GM12878 (cell line): ENCODE measurements at regions not wholly inside any gene's neighbourhood (a gene's known extent, or its start where the extent isn't known, plus 50 kb on each side); places are given as distances from the start of the nearest gene placed in this dataset.
A peak's percentile ranks its signal among the peaks of the same experiment; 100 is the strongest.

Source experiments
- BACH1 ChIP-seq: fragments of 450-650 bp; IDR thresholded peaks from 2 replicates; pipeline ENCODE4 v1.6.1; 2017; ENCODE audit warnings: mild to moderate bottlenecking, borderline replicate concordance
- BCL11A ChIP-seq: IDR thresholded peaks from 2 replicates; pipeline ENCODE4 v1.6.1; 2011; ENCODE audit warnings: low read depth, low read length
- CHD1 ChIP-seq: IDR thresholded peaks from 2 replicates; pipeline ENCODE4 v1.6.1; 2012; ENCODE audit warnings: low read depth, low read length, improper control_type of control experiment
- EZH2 ChIP-seq: IDR thresholded peaks from 2 replicates; pipeline ENCODE4 v1.6.1; 2012; ENCODE audit warnings: low read depth, mild to moderate bottlenecking, control low read depth, inconsistent platforms, low read length, borderline replicate concordance; ENCODE audit not compliant: control insufficient read depth
- HCFC1 ChIP-seq: fragments of 150-350 bp; IDR thresholded peaks from 2 replicates; pipeline ENCODE4 v1.6.1; 2014; ENCODE audit warnings: low read length
- IKZF1 ChIP-seq: fragments of 450-650 bp; conservative IDR thresholded peaks from 2 replicates; pipeline ENCODE4 v1.6.1; 2017; ENCODE audit warnings: antibody characterized with exemption, mild to moderate bottlenecking
- IKZF2 ChIP-seq, 2 experiments: fragments of 450-650 bp; IDR thresholded peaks; 2 replicates each; pipeline ENCODE4 v1.6.1; 2017; ENCODE audit warnings: mild to moderate bottlenecking in 2 of 2, moderate library complexity in 2 of 2
- MTA2 ChIP-seq: fragments of 450-650 bp; IDR thresholded peaks from 2 replicates; pipeline ENCODE4 v1.6.1; 2016; ENCODE audit warnings: low read depth, mild to moderate bottlenecking, moderate library complexity
- NFIC ChIP-seq: IDR thresholded peaks from 2 replicates; pipeline ENCODE4 v1.6.1; 2012; ENCODE audit warnings: low read depth, mild to moderate bottlenecking, inconsistent platforms, low read length, moderate library complexity
- POLR2A ChIP-seq: IDR thresholded peaks from 2 replicates; pipeline ENCODE4 v1.6.1; 2011; ENCODE audit warnings: low read depth, mild to moderate bottlenecking, low read length
- RAD21 ChIP-seq: IDR thresholded peaks from 2 replicates; pipeline ENCODE4 v1.6.1; 2011; ENCODE audit warnings: mild to moderate bottlenecking, low read depth, low read length, moderate library complexity; ENCODE audit not compliant: insufficient read depth
- RAD51 ChIP-seq: fragments of 450-650 bp; IDR thresholded peaks from 2 replicates; pipeline ENCODE4 v1.6.1; 2016; ENCODE audit warnings: moderate library complexity, mild to moderate bottlenecking, inconsistent platforms
- RCOR1 ChIP-seq: conservative IDR thresholded peaks from 2 replicates; pipeline ENCODE4 v1.6.1; 2012; ENCODE audit warnings: low read depth, low read length, improper control_type of control experiment
- SMAD5 ChIP-seq: IDR thresholded peaks from 2 replicates; pipeline ENCODE4 v1.6.1; 2016; ENCODE audit warnings: antibody characterized with exemption, low read depth
- TAF1 ChIP-seq: IDR thresholded peaks from 2 replicates; pipeline ENCODE4 v1.6.1; 2011; ENCODE audit warnings: mild to moderate bottlenecking, low read depth, low read length, borderline replicate concordance
- TBL1XR1 ChIP-seq: IDR thresholded peaks from 2 replicates; pipeline ENCODE4 v1.6.1; 2012; ENCODE audit warnings: low read depth, low read length, improper control_type of control experiment
- TCF12 ChIP-seq: IDR thresholded peaks from 2 replicates; pipeline ENCODE4 v1.6.1; 2011; ENCODE audit warnings: low read depth, mild to moderate bottlenecking, low read length
- ZNF274 ChIP-seq: IDR thresholded peaks from one replicate; pipeline ENCODE4 v1.8.0; 2011; ENCODE audit not compliant: insufficient read length, insufficient read depth
- TF ChIP-seq, protein P1 (sequence below): fragments of 450-650 bp; formaldehyde crosslinking; IDR thresholded peaks from 2 replicates; pipeline ENCODE4 v1.4.0; 2020; ENCODE audit warnings: mild to moderate bottlenecking, moderate library complexity
- TF ChIP-seq, protein P2 (sequence below): fragments of 450-650 bp; IDR thresholded peaks from 2 replicates; pipeline ENCODE4 v1.6.1; 2017; ENCODE audit warnings: mild to moderate bottlenecking
- TF ChIP-seq, protein P3 (sequence below): IDR thresholded peaks from 2 replicates; pipeline ENCODE4 v1.6.1; 2012; ENCODE audit warnings: mild to moderate bottlenecking, low read depth, low read length

DNA sequence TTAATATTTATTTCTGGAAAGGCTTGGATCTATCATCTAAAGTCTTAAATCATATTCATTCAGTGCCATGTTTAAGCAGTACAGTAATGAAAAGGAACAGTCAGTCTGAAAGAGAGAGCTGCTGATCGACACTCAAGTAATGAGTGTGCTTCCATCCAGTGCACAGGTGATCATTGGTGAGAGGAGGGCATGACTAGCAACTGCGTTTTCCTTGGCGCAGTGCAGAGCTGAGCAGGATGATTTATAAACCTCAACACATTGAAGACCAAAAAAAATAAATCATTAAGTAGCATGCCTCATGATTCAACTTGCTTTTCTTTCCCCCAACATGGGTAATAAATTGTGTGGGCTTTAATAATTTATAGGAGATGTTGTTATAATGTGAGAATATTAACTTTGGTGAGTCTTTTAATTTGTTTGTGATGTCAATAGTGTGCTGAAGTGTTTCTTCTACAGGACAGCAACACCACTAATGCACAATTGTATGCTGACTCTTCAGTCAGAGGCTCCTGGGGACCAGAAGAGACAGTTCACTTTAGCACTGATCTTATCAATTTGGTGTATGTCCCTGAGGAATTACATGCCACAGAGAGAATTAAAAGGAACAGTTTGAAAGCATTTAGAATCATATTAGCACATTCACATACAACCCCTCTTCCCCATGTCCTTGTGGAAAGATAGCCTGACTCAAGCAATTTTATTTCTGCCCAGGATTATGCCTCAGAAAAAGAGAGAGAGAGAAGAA, 199.7 kb upstream of the ADGRL2 start (continued):
- TF ChIP-seq, protein P1, sequence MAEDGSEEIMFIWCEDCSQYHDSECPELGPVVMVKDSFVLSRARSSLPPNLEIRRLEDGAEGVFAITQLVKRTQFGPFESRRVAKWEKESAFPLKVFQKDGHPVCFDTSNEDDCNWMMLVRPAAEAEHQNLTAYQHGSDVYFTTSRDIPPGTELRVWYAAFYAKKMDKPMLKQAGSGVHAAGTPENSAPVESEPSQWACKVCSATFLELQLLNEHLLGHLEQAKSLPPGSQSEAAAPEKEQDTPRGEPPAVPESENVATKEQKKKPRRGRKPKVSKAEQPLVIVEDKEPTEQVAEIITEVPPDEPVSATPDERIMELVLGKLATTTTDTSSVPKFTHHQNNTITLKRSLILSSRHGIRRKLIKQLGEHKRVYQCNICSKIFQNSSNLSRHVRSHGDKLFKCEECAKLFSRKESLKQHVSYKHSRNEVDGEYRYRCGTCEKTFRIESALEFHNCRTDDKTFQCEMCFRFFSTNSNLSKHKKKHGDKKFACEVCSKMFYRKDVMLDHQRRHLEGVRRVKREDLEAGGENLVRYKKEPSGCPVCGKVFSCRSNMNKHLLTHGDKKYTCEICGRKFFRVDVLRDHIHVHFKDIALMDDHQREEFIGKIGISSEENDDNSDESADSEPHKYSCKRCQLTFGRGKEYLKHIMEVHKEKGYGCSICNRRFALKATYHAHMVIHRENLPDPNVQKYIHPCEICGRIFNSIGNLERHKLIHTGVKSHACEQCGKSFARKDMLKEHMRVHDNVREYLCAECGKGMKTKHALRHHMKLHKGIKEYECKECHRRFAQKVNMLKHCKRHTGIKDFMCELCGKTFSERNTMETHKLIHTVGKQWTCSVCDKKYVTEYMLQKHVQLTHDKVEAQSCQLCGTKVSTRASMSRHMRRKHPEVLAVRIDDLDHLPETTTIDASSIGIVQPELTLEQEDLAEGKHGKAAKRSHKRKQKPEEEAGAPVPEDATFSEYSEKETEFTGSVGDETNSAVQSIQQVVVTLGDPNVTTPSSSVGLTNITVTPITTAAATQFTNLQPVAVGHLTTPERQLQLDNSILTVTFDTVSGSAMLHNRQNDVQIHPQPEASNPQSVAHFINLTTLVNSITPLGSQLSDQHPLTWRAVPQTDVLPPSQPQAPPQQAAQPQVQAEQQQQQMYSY (CRISPR knock-in tag), result no peak
- TF ChIP-seq, protein P2, sequence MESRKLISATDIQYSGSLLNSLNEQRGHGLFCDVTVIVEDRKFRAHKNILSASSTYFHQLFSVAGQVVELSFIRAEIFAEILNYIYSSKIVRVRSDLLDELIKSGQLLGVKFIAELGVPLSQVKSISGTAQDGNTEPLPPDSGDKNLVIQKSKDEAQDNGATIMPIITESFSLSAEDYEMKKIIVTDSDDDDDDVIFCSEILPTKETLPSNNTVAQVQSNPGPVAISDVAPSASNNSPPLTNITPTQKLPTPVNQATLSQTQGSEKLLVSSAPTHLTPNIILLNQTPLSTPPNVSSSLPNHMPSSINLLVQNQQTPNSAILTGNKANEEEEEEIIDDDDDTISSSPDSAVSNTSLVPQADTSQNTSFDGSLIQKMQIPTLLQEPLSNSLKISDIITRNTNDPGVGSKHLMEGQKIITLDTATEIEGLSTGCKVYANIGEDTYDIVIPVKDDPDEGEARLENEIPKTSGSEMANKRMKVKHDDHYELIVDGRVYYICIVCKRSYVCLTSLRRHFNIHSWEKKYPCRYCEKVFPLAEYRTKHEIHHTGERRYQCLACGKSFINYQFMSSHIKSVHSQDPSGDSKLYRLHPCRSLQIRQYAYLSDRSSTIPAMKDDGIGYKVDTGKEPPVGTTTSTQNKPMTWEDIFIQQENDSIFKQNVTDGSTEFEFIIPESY, result no peak
- 0 out of 2 replicates have a peak, but pooled peaks have one; percentile 37 for TF ChIP-seq TCF12
- TF ChIP-seq, protein P3, sequence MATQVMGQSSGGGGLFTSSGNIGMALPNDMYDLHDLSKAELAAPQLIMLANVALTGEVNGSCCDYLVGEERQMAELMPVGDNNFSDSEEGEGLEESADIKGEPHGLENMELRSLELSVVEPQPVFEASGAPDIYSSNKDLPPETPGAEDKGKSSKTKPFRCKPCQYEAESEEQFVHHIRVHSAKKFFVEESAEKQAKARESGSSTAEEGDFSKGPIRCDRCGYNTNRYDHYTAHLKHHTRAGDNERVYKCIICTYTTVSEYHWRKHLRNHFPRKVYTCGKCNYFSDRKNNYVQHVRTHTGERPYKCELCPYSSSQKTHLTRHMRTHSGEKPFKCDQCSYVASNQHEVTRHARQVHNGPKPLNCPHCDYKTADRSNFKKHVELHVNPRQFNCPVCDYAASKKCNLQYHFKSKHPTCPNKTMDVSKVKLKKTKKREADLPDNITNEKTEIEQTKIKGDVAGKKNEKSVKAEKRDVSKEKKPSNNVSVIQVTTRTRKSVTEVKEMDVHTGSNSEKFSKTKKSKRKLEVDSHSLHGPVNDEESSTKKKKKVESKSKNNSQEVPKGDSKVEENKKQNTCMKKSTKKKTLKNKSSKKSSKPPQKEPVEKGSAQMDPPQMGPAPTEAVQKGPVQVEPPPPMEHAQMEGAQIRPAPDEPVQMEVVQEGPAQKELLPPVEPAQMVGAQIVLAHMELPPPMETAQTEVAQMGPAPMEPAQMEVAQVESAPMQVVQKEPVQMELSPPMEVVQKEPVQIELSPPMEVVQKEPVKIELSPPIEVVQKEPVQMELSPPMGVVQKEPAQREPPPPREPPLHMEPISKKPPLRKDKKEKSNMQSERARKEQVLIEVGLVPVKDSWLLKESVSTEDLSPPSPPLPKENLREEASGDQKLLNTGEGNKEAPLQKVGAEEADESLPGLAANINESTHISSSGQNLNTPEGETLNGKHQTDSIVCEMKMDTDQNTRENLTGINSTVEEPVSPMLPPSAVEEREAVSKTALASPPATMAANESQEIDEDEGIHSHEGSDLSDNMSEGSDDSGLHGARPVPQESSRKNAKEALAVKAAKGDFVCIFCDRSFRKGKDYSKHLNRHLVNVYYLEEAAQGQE, result no peak
- no peak for TF ChIP-seq TBL1XR1
- no peak for TF ChIP-seq POLR2A
- no peak for TF ChIP-seq EZH2
- TF ChIP-seq TAF1, result no peak
- 0 out of 2 replicates have a peak, but pooled peaks have one; percentile 21 for TF ChIP-seq IKZF1
- TF ChIP-seq BCL11A, result peak; percentile 60; the same call in 1 of the 2 replicates
- no peak for TF ChIP-seq NFIC
- TF ChIP-seq HCFC1, result no peak
- TF ChIP-seq SMAD5, result no peak
- peak; percentile 21; the same call in 1 of the 2 replicates for TF ChIP-seq RAD51
- peak; percentile 5 to 53; a peak in 1 of 4 replicates for TF ChIP-seq IKZF2 (IDR thresholded peaks at IDR 0.05)
- no peak for TF ChIP-seq CHD1
- TF ChIP-seq RCOR1, result no peak
- TF ChIP-seq BACH1, result peak; percentile 34; the same call in 1 of the 2 replicates
- TF ChIP-seq ZNF274, result no peak
- no peak for TF ChIP-seq RAD21
- TF ChIP-seq MTA2, result peak; percentile 72; the same call in 1 of the 2 replicates
